ENCODE measurements at regions not wholly inside any gene's neighbourhood (a gene's known extent, or its start where the extent isn't known, plus 50 kb on each side); places are given as distances from the start of the nearest gene placed in this dataset.

DNA sequence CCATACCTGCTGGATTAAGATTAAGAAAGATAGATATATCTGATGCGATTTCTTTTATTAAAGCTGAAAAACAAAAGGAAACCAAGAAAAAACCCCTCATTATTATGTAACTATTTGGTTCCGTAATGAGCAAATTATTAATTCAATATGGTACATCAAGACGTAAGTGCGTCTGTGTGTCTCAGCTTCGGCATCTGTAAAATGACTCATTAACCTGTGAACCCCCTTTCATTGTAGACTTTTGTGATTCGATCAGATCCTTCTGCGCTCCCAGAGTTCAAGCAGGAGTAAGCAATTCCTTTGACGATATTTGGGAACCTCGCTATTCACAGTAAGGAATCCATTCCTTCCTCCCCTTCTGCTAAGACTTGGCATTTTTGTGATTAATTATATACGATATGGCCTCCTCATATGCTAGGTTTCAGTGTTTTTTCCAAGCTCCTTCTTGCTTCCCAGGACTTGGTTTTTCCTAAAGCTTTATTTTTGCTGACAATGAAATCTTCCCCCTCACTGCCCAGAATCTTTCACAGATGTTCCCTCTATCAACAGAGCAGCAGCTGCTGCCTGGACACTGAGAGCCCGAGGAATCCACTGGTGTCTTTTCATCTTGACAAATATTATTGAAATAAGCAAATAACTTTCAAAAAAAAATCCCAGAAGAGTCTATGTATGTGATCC lies 171.7 kb upstream of the CELF2 start:
- Histone ChIP-seq H3K4me1 (ENCODE audit: insufficient read depth) (peaks cover 4% of the 10 kb centered on the region), H3K27ac (no peak overlapping the region), H3K9me3 (no peaks in the 10 kb centered on the region), H3K4me3 (no peak overlapping the region), H3K27me3 (no peaks in the 10 kb centered on the region), H3K36me3 (no peaks in the 10 kb centered on the region)
- intact Hi-C loops (cut with DNase I), result no loop called here
- no peak for DNase-seq
- TF ChIP-seq, protein P1, sequence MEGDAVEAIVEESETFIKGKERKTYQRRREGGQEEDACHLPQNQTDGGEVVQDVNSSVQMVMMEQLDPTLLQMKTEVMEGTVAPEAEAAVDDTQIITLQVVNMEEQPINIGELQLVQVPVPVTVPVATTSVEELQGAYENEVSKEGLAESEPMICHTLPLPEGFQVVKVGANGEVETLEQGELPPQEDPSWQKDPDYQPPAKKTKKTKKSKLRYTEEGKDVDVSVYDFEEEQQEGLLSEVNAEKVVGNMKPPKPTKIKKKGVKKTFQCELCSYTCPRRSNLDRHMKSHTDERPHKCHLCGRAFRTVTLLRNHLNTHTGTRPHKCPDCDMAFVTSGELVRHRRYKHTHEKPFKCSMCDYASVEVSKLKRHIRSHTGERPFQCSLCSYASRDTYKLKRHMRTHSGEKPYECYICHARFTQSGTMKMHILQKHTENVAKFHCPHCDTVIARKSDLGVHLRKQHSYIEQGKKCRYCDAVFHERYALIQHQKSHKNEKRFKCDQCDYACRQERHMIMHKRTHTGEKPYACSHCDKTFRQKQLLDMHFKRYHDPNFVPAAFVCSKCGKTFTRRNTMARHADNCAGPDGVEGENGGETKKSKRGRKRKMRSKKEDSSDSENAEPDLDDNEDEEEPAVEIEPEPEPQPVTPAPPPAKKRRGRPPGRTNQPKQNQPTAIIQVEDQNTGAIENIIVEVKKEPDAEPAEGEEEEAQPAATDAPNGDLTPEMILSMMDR (IDR thresholded peaks at IDR 0.05), result no peak
- no peak for TF ChIP-seq EP300 (IDR thresholded peaks at IDR 0.05)
- TF ChIP-seq POLR2A (IDR thresholded peaks at IDR 0.05), result no peak
- 79 to 83% (median 79%) methylated on average over 11 of the region's 11 CpGs for WGBS, 3 donors

DNA sequence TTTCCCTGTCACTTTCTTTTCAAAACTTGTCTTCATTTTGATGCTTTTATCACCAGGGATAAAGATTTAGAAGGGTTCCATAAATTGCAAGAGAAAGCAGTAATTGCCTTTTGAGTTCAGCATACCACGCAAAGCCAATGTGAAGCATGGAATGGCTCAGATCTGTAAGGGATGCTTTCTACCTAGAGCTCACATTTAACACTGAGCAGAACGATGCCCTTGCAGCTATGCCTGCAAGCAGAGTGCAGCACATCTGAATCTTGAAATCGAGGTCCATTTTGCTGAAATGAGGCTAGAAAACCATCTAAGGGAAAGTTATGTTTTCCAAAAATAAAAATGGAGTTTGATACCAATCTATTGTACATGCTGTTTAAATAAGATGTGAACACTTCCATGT lies 171.2 kb upstream of the CELF2 start:
- TF ChIP-seq, protein P1 (IDR thresholded peaks at IDR 0.05), result no peak
- TF ChIP-seq POLR2A (IDR thresholded peaks at IDR 0.05) (no peak), EP300 (IDR thresholded peaks at IDR 0.05) (no peak)
- no peak overlapping the region for H3K27ac ChIP-seq
- WGBS, 3 donors, result 57 to 67% (median 64%) methylated on average over 3 of the region's 3 CpGs
- no peaks in the 10 kb centered on the region for H3K36me3 ChIP-seq
- no peak for DNase-seq
- intact Hi-C loops (cut with DNase I), result no loop called here
- H3K4me3 ChIP-seq, result no peak overlapping the region
- peaks cover 5% of the 10 kb centered on the region for H3K4me1 ChIP-seq (ENCODE audit: insufficient read depth)
- no peaks in the 10 kb centered on the region for H3K27me3 ChIP-seq
- no peaks in the 10 kb centered on the region for H3K9me3 ChIP-seq

DNA sequence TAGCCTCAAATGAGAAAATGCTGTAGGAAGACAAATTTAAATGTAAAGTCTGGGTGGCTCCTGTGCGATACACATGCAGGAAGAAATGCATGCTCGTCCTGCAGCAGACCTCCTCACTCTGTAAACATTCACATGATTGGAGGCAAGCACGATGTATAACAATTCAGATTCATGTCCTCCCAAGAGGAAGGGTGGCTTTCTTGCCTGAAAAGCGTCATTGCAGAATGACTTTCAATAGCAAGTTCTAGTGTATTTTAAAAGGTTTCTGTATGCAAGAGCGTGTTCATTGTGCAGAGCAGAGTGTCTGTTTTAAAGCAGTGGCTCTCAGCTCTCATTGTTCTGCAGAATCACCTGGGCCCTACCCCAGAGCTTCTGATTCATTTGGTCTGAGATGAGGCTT lies 170.3 kb upstream of the CELF2 start:
- 86 to 95% (median 92%) methylated on average over 5 of the region's 5 CpGs for WGBS, 3 donors
- no peak for DNase-seq
- Histone ChIP-seq H3K4me1 (ENCODE audit: insufficient read depth) (peaks cover 5% of the 10 kb centered on the region), H3K4me3 (no peak overlapping the region), H3K27ac (no peak overlapping the region), H3K27me3 (no peaks in the 10 kb centered on the region), H3K9me3 (no peaks in the 10 kb centered on the region), H3K36me3 (no peaks in the 10 kb centered on the region)
- TF ChIP-seq, protein P1 (IDR thresholded peaks at IDR 0.05), result no peak
- no peak for TF ChIP-seq POLR2A (IDR thresholded peaks at IDR 0.05)
- no peak for TF ChIP-seq EP300 (IDR thresholded peaks at IDR 0.05)
- intact Hi-C loops (cut with DNase I), result no loop called here

DNA sequence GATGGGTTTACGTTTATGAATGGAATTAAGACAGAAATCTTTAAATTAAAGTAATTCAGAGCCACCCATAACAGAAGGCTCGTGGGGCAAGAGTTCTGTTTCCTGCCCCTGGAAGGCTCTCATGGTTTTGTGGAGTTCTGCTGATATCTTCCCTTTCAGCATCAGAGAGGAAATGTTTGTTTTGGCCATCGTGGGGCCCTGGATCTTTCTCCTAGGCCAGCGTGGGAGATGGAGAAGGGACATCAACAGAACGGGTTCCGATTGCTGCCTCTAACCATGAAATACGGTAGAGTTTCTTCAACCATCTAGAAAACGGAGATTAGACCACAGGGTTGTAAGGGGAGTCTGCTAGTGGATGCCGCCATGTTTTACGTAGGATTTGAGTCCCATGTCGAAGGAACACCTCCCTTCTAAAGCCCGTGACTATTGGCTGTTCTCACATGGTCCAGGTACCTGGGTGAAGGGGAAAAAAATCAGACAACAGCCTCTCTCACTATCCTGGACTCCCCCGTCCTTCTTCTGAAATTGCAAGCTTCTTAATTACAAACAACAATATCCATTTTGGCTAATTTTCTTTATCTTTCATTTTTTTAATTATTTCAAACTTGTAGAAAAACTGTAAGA lies 169.1 kb upstream of the CELF2 start:
- intact Hi-C loops (cut with DNase I), result no loop called here
- TF ChIP-seq EP300 (IDR thresholded peaks at IDR 0.05) (no peak), POLR2A (IDR thresholded peaks at IDR 0.05) (no peak)
- TF ChIP-seq, protein P1 (IDR thresholded peaks at IDR 0.05), result no peak
- Histone ChIP-seq H3K4me3 (no peak overlapping the region), H3K4me1 (ENCODE audit: insufficient read depth) (peaks cover 5% of the 10 kb centered on the region), H3K27me3 (no peaks in the 10 kb centered on the region), H3K9me3 (no peaks in the 10 kb centered on the region), H3K36me3 (no peaks in the 10 kb centered on the region), H3K27ac (no peak overlapping the region)
- DNase-seq, result no peak
- WGBS, 3 donors, result 93 to 95% (median 95%) methylated on average over 13 of the region's 13 CpGs
